HEK293T (cell line): ENCODE measurements at regions not wholly inside any gene's neighbourhood (a gene's known extent, or its start where the extent isn't known, plus 50 kb on each side); places are given as distances from the start of the nearest gene placed in this dataset.

Source experiments
- CTCF ChIA-PET: fragments of 350-600 bp; formaldehyde crosslinking; extraction: SDS; loops from one replicate; lab custom pipeline; 2021; ENCODE audit warnings: antibody characterized with exemption, inconsistent platforms; lab: Yijun Ruan, JAX
- POLR2A ChIA-PET: fragments of 350-600 bp; formaldehyde crosslinking; extraction: SDS; loops from one replicate; lab custom pipeline; 2020; ENCODE audit warnings: antibody characterized with exemption, inconsistent platforms; lab: Yijun Ruan, JAX
- DNase-seq: peaks from one replicate; pipeline ENCODE4 v3.0.0; 2012; ENCODE audit warnings: mixed read lengths; ENCODE audit errors: extremely low spot score
- ARNT ChIP-seq: fragments of 450-650 bp; IDR thresholded peaks from 2 replicates; pipeline ENCODE4 v1.6.1; 2017; ENCODE audit warnings: mild to moderate bottlenecking
- BHLHE40 ChIP-seq: fragments of 450-650 bp; IDR thresholded peaks from 2 replicates; pipeline ENCODE4 v1.6.1; 2016; ENCODE audit warnings: mild to moderate bottlenecking, moderate library complexity, borderline replicate concordance
- CTBP1 ChIP-seq: fragments of 450-650 bp; IDR thresholded peaks from 2 replicates; pipeline ENCODE4 v1.6.1; 2016; ENCODE audit warnings: borderline replicate concordance
- ELF4 ChIP-seq: fragments of 450-650 bp; IDR thresholded peaks from 2 replicates; pipeline ENCODE4 v1.6.1; 2017; ENCODE audit warnings: antibody characterized with exemption
- FOXA1 ChIP-seq: fragments of 450-650 bp; IDR thresholded peaks from 2 replicates; pipeline ENCODE4 v1.6.1; 2016; ENCODE audit warnings: mild to moderate bottlenecking
- FOXK2 ChIP-seq: fragments of 450-650 bp; IDR thresholded peaks from 2 replicates; pipeline ENCODE4 v1.6.1; 2016; ENCODE audit warnings: mild to moderate bottlenecking
- FOXM1 ChIP-seq: fragments of 450-650 bp; IDR thresholded peaks from 2 replicates; pipeline ENCODE4 v1.6.1; 2017; ENCODE audit warnings: mild to moderate bottlenecking, borderline replicate concordance
- HDGF ChIP-seq: fragments of 450-650 bp; IDR thresholded peaks from 2 replicates; pipeline ENCODE4 v1.6.1; 2017; ENCODE audit warnings: antibody characterized with exemption, borderline replicate concordance
- L3MBTL2 ChIP-seq: fragments of 450-650 bp; conservative IDR thresholded peaks from 2 replicates; pipeline ENCODE4 v1.6.1; 2016; ENCODE audit warnings: mild to moderate bottlenecking
- LEF1 ChIP-seq: fragments of 450-650 bp; IDR thresholded peaks from 2 replicates; pipeline ENCODE4 v1.6.1; 2017; ENCODE audit warnings: mild to moderate bottlenecking, borderline replicate concordance
- NFRKB ChIP-seq: fragments of 450-650 bp; IDR thresholded peaks from 2 replicates; pipeline ENCODE4 v1.6.1; 2016; ENCODE audit warnings: mild to moderate bottlenecking, moderate library complexity
- SP1 ChIP-seq: fragments of 450-650 bp; IDR thresholded peaks from 2 replicates; pipeline ENCODE4 v1.6.1; 2017
- SUZ12 ChIP-seq: fragments of 450-650 bp; IDR thresholded peaks from 2 replicates; pipeline ENCODE4 v1.6.1; 2016; ENCODE audit warnings: mild to moderate bottlenecking
- TARDBP ChIP-seq: fragments of 450-650 bp; IDR thresholded peaks from 2 replicates; pipeline ENCODE4 v1.6.1; 2016
- ZNF384 ChIP-seq: fragments of 450-650 bp; IDR thresholded peaks from 2 replicates; pipeline ENCODE4 v1.6.1; 2016
- TF ChIP-seq, protein P1 (sequence below): fragments of 450-650 bp; IDR thresholded peaks from 2 replicates; pipeline ENCODE4 v1.6.1; 2016

DNA sequence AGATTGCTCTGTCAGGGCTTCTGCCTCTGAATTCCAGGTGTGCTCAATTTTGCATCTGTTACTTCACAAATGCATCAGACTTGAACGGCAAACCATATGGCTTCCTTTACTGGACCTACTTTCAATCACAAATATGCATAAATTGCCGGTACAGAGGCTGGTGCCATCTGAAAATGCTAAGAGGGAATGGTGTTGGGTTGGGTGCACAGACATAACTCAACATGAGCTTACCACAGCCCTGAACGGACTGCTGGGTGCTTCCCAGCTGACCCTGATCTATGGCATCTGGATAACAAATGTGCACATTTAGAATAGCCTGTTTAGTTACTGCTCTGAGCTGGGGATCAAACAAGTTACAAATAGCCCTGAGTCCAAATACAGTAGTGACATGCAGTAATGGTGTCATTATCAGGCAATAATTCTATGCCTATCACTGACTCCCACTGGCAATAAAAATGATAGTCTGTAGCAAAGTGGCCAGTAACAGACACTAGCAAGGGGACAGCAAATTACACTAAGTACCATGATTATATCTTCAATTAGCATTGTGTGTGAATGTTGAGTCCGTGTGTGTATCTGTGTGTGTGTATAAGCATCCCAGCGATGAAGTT lies 927.3 kb downstream of the DIAPH3 start:
- CTCF ChIA-PET, result no interaction called here
- POLR2A ChIA-PET, result no interaction called here
- peak; percentile 8 for DNase-seq
- no peak for TF ChIP-seq FOXK2
- TF ChIP-seq ELF4, result no peak
- TF ChIP-seq, protein P1, sequence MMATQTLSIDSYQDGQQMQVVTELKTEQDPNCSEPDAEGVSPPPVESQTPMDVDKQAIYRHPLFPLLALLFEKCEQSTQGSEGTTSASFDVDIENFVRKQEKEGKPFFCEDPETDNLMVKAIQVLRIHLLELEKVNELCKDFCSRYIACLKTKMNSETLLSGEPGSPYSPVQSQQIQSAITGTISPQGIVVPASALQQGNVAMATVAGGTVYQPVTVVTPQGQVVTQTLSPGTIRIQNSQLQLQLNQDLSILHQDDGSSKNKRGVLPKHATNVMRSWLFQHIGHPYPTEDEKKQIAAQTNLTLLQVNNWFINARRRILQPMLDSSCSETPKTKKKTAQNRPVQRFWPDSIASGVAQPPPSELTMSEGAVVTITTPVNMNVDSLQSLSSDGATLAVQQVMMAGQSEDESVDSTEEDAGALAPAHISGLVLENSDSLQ, result peak; percentile 25; the same call in 1 of the 2 replicates

DNA sequence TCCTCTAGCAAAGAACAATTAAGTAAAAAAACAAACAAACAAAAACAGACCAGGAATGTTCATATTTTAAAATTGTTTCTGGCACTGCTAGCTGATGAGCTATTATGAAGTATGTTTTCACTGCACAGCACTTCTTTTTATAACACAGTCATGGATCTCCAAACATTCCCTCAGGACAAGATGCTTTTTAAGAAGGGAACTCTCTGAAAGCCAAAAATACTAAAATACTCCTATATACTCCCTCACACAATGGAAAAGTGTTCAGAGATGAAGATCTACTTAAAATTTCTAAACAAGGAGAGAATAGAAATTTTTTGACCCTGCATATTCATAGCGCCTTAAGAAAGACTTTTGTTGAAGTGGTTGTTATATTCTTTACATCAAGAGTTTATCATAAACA lies 926.8 kb downstream of the DIAPH3 start:
- DNase-seq, result no peak
- ChIA-PET POLR2A (no interaction called here), CTCF (no interaction called here)
- no peak for TF ChIP-seq ARNT
- TF ChIP-seq ELF4, result no peak
- TF ChIP-seq NFRKB, result no peak
- TF ChIP-seq CTBP1, result no peak
- no peak for TF ChIP-seq FOXA1
- no peak for TF ChIP-seq SUZ12
- TF ChIP-seq FOXK2, result no peak
- TF ChIP-seq, protein P1, result no peak
- no peak for TF ChIP-seq ZNF384
- TF ChIP-seq TARDBP, result no peak
- TF ChIP-seq L3MBTL2, result no peak
- TF ChIP-seq LEF1, result no peak
- TF ChIP-seq HDGF, result no peak
- TF ChIP-seq BHLHE40, result no peak
- no peak for TF ChIP-seq FOXM1
- TF ChIP-seq SP1, result no peak

DNA sequence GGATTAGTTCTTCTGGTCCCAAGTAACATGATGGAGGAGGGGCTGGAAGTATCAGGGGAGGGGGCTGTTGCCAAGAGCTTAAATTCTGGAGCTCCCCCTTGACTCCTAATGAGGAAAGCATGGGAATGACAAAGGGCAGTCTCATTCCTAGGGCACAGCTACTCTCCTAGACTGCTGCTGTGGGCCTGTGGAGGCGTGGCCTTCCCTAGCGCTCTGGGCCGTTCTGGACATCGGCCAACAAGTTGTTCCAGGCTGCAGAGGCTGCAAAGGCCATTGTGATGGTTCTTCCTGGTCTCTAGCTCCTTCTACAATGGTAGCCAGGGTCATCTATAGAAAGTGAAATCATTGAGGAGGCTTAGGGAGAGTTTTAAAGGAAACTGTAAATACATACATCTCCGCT lies 916.6 kb downstream of the DIAPH3 start:
- peak; percentile 39 for DNase-seq
- CTCF ChIA-PET, result no interaction called here
- POLR2A ChIA-PET, result no interaction called here
- no peak for TF ChIP-seq FOXM1
- no peak for TF ChIP-seq L3MBTL2
- no peak for TF ChIP-seq HDGF
- TF ChIP-seq FOXA1, result no peak
- TF ChIP-seq NFRKB, result no peak
- no peak for TF ChIP-seq BHLHE40
- no peak for TF ChIP-seq LEF1
- TF ChIP-seq ZNF384, result no peak
- TF ChIP-seq SUZ12, result no peak
- TF ChIP-seq TARDBP, result no peak
- TF ChIP-seq FOXK2, result no peak
- TF ChIP-seq ELF4, result no peak
- no peak for TF ChIP-seq CTBP1

DNA sequence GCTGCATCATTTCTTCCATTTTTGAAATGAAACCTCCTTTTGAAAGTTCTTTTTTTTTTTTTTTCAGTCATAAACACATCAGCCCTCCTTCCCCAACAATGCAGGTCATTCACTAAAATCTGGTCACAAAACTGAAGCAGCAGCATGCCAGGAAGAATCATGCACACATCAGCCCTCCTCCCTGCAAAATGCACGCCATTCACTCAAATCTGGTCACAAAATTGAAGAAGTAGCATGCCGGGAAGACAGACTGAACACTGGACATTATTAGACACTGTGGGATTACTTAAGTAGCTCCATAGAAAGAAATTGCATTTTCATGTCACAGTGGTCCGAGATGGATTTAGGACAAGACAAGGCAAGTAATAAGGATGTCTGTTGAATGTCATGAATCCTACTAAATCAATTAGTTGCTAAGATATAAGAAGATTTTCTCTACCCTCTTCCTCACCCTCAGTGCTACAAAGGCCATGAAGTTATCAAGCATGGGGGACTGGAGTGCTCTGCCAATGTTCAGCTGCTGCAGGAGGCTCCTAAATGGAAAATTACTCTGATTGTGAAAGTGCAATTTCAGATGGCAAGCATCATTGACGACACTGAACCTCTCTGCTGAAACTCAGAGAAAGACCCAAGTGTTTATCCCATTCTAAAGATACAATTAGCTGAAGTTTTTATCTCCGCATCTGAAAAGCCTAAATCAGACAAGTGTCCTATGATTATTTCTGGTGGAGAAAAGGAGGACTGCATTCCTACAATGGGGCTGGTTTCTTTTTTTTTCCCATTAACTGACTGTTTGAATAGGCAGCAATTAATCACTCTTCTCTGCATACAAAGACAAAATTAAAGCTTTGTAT lies 913.2 kb downstream of the DIAPH3 start:
- CTCF ChIA-PET, result no interaction called here
- POLR2A ChIA-PET, result no interaction called here
- TF ChIP-seq BHLHE40, result no peak

DNA sequence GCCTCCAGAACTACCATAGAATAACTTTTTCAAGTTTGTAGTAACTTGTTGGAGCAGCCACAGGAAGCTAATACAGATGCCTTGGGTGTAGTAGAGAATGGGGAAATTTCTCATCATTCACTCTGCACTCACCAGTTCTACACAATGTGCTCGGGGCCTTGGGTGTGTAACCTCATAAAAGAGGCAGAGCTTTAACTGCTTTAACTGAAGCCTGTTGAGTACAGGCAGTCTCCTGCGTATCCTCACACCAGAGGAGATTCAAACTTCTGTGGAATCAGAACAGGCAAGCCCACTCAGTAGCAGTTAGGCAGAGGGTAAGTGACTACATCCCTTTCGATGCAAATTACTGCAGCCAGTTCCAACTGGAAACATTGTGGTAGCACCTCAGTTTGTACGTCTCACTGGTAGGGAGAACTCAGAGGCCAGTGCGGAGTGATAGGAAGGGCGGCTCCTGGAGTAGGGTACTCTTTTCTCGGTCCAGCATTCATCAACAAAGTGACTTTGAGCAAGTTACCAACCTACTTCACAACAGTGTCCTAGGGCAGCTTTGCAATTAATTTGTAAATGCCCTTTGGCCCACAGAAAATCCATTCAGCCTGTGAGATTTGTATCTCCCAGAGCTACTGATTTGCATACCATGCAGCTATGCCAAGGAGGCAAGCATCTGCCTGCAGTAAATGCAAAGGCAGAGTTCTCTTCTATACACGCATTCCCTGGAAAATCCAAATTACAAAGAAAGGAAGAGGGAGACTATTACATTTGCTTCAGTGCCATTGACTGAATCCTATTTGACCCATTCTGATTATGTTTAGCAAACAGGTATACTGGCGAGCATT lies 904.3 kb downstream of the DIAPH3 start:
- POLR2A ChIA-PET, result no interaction called here
- no peak for TF ChIP-seq ELF4
- no peak for DNase-seq
- CTCF ChIA-PET, result no interaction called here

More for the DNA sequence above, 913.2 kb downstream of the DIAPH3 start:
- DNase-seq, result no peak

DNA sequence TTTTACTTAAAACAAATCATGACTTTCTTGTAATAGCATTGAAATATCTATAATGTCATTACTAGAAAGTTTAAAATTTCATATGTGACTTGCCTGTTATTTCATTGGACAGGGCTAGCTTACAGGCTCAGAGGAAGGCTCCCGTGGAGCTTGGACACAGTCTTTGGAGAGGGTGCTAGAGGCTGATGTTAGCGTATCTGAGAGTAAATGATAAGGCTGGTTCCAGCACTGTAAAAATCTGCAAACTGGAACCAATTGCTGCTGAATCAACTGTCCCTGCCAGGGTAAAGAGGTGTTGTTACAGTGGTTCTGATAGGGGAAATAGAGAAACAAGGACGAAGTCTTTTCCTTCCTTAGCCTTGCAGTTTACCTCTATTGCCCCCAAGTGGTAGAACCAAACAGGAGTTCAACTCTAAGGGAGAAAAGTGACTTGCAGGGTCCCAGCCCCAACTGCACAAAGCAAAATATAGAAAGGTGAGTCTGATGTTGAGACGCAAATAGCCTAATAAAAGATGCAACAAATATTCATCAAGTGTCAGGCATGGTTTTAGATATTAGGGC lies 901.7 kb downstream of the DIAPH3 start:
- CTCF ChIA-PET, result interaction anchor here (0.6 to 0.7 kb wide), 3 partner anchors 206 to 286 kb away, joined by 3 read pairs; no protein-coding TSS in a partner anchor
- TF ChIP-seq FOXM1, result no peak
- POLR2A ChIA-PET, result no interaction called here
- DNase-seq, result peak; percentile 12

DNA sequence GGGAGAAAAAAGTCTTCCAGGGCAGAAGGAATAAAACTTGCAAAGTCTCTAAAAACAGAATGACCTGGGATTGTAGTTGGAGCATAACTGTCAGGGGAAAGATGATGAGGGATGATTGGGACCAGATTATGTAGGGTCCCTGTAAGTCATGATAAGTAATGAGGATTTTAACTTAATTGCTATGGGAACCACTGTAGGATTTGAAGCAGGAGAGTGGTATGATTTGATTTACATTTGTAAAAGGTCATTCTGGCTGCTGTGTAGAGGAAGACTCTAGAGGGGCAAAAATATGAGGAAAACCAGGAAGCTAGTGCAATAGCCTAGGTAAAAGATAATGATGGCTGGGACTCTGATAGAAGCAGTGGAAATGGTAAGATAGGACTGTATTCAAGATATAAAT lies 900.2 kb downstream of the DIAPH3 start:
- no peak for DNase-seq
- ChIA-PET POLR2A (no interaction called here), CTCF (no interaction called here)
- TF ChIP-seq FOXK2 (no peak), LEF1 (no peak), ZNF384 (no peak), HDGF (no peak), CTBP1 (no peak)
